ENCODE measurements at regions not wholly inside any gene's neighbourhood (a gene's known extent, or its start where the extent isn't known, plus 50 kb on each side); places are given as distances from the start of the nearest gene placed in this dataset.
A peak's percentile ranks its signal among the peaks of the same experiment; 100 is the strongest.
"Not testable (repeated sequence)": the region's sequence is repeated elsewhere in the genome, so short reads cannot be mapped to it uniquely, and the experiment has no call there.

- no peak for DNase-seq (ENCODE audit: extremely low read depth, low read depth, low spot score)
Observed at GRCh38 chr15:69755551-69756310, 303.1 kb downstream of the RPLP1 start.

DNA sequence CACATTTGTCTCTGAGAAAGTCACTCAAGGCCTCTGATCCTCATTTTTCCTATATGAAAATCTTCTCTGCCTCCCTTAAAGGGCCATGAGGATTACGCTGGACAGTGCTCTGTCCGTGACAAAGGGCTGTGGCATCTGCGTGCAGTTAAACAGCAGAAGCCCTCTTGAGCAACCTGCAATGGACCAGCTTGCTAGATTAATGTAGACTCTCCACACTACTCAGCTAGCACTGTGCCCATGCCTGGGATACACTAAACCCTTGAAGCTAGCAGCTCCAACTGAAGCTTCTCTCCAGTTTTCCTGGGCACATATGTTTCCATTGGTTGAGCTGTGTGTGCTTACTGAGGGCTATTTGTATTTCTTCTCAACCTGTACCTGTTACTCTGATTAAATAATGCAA is 303.8 kb downstream of the RPLP1 start:
- no peak for DNase-seq (ENCODE audit: extremely low read depth, low read depth, low spot score)

DNA sequence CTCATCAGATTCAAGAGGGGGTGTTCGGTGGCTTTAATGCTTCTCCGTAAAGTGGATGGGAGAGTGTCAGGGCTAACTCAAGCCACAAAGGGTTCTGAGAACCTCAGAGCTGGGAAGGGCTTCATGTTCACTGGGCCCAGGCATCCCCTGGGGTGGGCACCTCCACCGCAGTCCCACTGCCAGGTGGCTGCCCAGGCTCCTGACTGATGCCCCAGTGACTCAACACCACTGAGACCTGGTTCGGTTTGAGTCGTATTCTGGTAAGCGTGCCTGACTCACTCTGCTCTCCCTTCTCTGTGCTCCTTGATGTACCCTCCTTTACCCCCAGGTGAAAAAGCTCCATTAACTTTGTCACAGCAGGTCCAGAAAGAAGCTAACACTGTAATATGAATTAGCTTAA is 304.6 kb downstream of the RPLP1 start:
- DNase-seq (ENCODE audit: extremely low read depth, low read depth, low spot score), result no peak

DNA sequence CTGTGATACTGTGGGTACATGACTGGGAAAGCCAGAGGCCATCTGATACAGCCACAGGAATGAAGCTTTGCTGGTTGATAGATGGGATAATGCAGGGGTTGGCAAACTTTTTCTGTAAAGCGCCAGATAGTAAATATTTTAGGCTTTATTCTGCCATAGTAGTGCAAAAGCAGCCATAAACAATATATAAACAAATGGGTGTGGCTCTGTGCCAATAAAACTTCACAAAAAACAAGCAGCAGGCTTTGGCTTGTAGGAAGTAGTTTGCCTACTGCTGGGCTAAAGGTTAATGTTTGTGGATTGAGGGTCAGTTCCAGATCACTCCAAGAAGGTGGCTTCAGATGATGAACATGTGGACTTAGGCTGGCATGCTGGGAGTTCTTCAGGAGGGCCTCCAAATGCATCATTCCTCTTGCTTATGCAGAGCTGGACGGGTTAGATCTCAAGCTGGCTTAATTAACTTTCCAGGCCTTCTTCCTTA is 305.7 kb downstream of the RPLP1 start:
- no peak for DNase-seq (ENCODE audit: extremely low read depth, low read depth, low spot score)

GRCh38 chr15:69758810-69759790 is 306.5 kb downstream of the RPLP1 start:
- no peak for DNase-seq (ENCODE audit: extremely low read depth, low read depth, low spot score)

DNA sequence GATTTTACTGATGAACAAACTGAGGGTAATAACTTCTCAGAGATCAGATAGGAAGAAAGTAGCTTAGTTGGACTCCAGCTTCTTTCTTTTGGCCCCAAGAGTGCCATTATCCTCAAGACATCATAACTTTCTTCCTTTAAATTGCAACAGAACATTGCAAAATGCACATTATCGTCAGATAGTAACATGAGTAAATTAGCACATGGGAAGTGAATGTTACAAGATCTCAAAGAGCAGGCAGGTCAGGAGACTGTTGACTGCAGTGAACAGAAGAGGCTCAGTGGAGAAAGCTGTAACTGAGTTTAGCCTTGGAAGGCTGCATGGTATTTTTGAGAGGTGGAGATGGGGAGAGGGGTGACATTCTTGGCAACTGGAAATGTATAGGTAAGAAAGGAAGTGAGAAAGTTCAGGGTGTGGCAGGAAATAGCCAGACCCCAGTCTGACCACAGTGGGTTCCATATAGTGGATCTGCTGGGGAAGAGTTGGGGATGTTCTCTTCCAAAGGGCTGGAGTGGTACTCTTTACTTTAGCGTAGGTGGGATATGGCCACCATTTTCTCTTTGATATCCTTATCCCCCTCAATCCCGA is 307.7 kb downstream of the RPLP1 start:
- DNase-seq (ENCODE audit: extremely low read depth, low read depth, low spot score), result no peak

- peak; percentile 90 for DNase-seq (ENCODE audit: extremely low read depth, low read depth, low spot score)
Observed at GRCh38 chr15:69760890-69761568, 308.4 kb downstream of the RPLP1 start.

GRCh38 chr15:69762373-69763148 is 309.9 kb downstream of the RPLP1 start:
- DNase-seq (ENCODE audit: extremely low read depth, low read depth, low spot score), result no peak

- no peak for DNase-seq (ENCODE audit: extremely low read depth, low read depth, low spot score)
Observed at GRCh38 chr15:69763831-69764230, 311.2 kb downstream of the RPLP1 start.

DNA sequence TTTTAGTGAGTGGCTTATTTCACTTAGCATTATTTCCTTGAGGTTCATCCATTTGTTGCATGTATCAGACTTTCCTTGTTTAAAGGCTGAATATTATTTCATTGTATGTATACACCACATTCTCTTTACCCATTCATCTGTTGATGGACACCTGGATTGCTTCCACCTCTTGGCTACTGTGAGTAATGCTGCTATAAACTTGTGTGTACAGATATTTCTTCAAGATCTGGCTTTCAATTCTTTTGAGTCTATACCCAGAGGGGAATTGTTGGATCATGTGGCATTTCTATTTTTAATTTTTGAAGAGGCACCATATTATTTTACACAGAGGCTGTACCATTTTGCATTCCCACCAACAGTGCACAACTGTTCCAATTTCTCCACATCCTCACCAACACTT is 313.5 kb downstream of the RPLP1 start:
- no peak for DNase-seq (ENCODE audit: extremely low read depth, low read depth, low spot score)

GRCh38 chr15:69767191-69767590 is 314.6 kb downstream of the RPLP1 start:
- no peak for DNase-seq (ENCODE audit: extremely low read depth, low read depth, low spot score)

DNA sequence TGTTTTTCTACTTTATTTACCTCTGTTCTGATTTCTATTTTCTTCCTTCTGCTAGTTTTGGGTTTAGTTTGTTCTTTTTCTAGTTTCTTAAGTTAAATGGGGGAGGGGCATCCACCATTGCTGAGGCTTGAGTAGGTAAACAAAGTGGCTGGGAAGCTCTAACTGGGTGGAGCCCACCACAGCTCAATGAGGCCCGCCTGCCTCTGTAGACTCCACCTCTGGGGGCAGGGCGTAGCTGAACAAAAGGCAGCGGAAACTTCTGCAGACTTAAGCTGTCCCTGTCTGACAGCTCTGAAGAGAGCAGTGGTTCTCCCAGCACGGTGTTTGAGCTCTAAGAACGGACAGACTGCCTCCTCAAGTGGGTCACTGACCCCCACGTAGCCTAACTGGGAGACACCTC is 316.7 kb downstream of the RPLP1 start:
- DNase-seq (ENCODE audit: extremely low read depth, low read depth, low spot score), result not testable (repeated sequence)

DNA sequence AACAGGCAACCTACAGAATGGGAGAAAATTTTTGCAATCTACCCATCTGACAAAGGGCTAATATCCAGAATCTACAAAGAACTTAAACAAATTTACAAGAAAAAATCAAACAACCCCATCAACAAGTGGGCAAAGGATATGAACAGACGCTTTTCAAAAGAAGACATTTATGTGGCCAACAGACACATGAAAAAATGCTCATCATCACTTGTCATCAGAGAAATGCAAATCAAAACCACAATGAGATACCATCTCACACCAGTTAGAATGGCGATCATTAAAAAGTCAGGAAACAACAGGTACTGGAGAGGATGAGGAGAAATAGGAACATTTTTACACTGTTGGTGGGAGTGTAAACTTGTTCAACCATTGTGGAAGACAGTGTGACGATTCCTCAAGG is 321.6 kb downstream of the RPLP1 start:
- DNase-seq (ENCODE audit: extremely low read depth, low read depth, low spot score), result not testable (repeated sequence)

DNA sequence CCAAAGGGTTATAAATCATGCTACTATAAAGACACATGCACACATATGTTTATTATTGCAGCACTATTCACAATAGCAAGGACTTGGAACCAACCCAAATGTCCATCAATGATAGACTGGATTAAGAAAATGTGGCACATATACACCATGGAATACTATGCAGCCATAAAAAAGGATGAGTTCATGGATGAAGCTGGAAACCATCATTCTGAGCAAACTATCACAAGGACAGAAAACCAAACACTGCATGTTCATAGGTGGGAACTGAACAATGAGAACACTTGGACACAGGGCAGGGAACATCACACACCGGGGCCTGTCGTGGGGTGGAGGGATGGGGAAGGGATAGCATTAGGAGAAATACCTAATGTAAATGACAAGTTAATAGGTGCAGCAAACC is 322.1 kb downstream of the RPLP1 start:
- not testable (repeated sequence) for DNase-seq (ENCODE audit: extremely low read depth, low read depth, low spot score)

DNA sequence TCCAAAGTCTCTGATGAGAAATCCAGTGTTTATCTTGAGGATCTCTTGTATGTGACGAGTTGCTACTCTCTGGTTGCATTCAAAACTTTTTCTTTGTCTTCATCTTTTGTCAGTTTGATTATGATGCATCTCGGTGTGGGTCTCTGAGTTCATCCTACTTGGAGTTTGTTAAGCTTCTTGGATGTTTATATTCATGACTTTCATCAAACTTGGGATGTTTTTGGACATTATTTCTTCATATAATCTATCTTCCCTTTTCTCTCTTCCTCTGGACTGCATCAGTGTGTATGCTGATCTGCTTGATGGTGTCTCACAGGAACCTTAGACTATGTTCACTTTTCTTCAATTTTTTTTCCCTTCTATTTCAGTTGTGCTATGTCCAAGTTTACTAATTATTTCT is 320.4 kb downstream of the TLE3 start:
- DNase-seq (ENCODE audit: extremely low read depth, low read depth, low spot score), result no peak

DNA sequence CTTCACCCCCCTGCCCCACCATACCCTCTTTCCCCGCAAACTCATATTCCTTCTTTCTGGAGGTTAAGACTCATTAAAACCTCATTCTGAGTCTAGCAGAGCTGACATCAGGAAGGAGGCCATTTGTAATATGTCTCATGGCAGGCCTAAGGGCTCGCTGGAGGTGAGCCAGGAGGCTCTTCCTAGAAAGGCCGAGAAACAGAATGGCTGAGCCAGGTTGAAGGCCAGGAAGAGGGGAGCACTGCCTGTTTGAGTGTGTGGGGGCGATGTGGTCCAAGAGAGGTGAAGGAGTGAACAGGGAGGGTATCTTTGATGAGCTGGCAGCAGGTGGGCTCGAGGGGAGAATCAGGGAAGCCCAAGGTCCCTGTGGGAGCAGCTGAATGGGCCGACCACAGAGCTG is 317.3 kb downstream of the TLE3 start:
- DNase-seq (ENCODE audit: extremely low read depth, low read depth, low spot score), result no peak

- DNase-seq (ENCODE audit: extremely low read depth, low read depth, low spot score), result no peak
Observed at GRCh38 chr15:69780981-69781380, 316.7 kb downstream of the TLE3 start.

DNA sequence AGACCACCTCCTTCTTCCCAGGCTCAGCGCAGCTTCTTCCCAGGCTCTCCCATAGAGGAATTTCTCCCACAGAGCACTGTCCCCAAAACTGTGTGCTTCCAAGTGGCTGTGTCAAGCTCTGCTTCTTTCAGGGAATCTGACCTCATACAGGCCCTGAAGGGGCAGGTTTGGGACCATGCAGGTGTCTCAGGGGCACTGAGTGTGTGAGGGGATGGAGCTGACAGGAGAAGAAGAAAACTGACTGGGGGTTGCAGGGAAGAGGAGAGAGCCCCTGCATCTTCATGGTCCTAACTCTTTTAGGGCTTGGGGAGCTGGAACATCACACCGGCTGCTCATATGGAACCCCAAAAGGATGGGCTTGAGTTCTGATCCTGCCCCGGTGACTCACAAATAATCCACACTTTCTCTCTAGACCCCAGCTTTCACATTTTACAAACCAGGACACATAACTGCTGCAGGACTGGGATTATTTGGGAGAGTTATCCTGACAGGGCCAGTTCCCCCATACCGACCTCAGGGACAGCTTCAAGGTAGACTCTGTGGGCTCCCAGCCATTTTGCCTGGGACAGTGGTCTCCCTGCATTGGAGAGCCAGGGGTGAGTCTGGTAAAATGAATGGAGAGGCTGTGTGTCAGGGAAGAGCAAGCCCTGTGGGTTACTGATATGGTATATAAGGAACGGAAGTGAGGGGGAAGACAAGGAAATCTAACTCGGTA is 316.1 kb downstream of the TLE3 start:
- no peak for DNase-seq (ENCODE audit: extremely low read depth, low read depth, low spot score)

DNA sequence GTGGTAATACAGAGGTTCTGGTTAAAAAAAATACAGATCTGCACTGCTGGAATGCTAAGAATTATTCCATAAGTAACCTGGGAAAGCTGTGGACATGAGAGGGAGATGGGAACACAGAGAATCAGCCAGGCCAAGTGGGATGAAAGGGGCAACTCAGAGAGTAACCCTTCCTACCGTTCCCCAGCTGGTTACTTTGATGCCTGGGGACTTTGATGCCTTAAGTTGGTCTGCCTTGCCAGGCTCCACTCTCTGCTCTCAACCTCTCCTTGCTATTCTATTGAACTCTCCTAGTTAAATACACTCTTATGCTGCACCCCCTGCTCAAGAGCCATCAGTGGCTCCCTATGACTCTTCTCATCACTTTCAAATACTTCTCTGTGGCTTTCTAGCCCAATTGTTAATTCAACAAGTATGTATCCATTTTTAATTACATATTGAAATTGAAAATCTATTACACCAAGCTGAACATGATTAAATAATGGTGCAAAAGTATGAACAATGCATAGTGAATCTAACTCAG is 315.5 kb downstream of the TLE3 start:
- no peak for DNase-seq (ENCODE audit: extremely low read depth, low read depth, low spot score)
